ENCODE measurements at regions not wholly inside any gene's neighbourhood (a gene's known extent, or its start where the extent isn't known, plus 50 kb on each side); places are given as distances from the start of the nearest gene placed in this dataset.

DNA sequence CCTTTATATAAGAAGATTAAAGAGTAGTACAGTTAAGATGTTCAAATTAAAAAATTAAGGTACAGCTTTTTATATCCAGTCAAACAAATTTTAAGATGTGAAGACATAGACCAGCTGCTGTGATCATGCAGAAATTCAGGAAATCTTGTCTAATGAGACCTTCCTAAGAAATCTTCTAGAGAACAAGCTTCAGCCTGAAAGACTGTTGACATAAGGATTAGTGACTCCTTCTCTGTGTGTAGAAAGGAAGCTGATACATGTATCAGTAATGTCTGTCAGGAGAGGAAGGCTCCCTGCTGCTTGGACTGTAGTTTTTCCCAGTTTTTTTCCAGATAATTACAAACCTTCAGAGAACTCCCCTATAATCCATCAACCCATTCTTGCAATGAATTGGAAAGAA is 75.8 kb upstream of the PCSK5 start:
- TF ChIP-seq, protein P1, sequence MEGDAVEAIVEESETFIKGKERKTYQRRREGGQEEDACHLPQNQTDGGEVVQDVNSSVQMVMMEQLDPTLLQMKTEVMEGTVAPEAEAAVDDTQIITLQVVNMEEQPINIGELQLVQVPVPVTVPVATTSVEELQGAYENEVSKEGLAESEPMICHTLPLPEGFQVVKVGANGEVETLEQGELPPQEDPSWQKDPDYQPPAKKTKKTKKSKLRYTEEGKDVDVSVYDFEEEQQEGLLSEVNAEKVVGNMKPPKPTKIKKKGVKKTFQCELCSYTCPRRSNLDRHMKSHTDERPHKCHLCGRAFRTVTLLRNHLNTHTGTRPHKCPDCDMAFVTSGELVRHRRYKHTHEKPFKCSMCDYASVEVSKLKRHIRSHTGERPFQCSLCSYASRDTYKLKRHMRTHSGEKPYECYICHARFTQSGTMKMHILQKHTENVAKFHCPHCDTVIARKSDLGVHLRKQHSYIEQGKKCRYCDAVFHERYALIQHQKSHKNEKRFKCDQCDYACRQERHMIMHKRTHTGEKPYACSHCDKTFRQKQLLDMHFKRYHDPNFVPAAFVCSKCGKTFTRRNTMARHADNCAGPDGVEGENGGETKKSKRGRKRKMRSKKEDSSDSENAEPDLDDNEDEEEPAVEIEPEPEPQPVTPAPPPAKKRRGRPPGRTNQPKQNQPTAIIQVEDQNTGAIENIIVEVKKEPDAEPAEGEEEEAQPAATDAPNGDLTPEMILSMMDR (conservative IDR thresholded peaks at IDR 0.05 in 1 of 2, IDR thresholded peaks at IDR 0.05 in 1 of 2; ENCODE audit: extremely low read depth in 1 of 2, insufficient read depth in 1 of 2, low read depth in 1 of 2, low read length in 2 of 2) = no peak
- TF ChIP-seq EZH2 (IDR thresholded peaks at IDR 0.05; ENCODE audit: borderline replicate concordance, low read length) = no peak
